ENCODE measurements at regions not wholly inside any gene's neighbourhood (a gene's known extent, or its start where the extent isn't known, plus 50 kb on each side); places are given as distances from the start of the nearest gene placed in this dataset.

DNA sequence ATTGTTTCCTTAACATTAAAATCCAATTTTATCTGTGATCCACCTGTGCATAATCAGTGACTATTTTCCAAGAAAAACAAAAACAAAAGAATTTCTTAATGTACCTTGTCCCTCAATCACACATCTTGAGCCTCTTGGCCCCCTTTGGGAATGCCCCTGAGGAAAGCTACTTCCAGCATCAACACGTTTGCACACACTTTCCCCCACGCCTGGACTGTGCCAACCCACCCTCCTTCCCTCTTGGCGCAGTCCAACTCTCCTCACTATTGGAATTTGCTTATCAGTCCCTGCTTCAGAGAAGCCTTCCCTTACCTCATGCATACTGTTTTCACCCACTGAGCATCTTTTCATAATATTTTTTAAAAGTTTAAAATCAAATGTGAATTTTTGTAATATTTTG, 389.4 kb upstream of the NRSN1 start:
- no peak for TF ChIP-seq POLR2AphosphoS5 (IDR thresholded peaks at IDR 0.05)
- TF ChIP-seq, protein P1, sequence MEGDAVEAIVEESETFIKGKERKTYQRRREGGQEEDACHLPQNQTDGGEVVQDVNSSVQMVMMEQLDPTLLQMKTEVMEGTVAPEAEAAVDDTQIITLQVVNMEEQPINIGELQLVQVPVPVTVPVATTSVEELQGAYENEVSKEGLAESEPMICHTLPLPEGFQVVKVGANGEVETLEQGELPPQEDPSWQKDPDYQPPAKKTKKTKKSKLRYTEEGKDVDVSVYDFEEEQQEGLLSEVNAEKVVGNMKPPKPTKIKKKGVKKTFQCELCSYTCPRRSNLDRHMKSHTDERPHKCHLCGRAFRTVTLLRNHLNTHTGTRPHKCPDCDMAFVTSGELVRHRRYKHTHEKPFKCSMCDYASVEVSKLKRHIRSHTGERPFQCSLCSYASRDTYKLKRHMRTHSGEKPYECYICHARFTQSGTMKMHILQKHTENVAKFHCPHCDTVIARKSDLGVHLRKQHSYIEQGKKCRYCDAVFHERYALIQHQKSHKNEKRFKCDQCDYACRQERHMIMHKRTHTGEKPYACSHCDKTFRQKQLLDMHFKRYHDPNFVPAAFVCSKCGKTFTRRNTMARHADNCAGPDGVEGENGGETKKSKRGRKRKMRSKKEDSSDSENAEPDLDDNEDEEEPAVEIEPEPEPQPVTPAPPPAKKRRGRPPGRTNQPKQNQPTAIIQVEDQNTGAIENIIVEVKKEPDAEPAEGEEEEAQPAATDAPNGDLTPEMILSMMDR (IDR thresholded peaks at IDR 0.05): no peak
- no peak for TF ChIP-seq POLR2A (IDR thresholded peaks at IDR 0.05)
